GM12892 (cell line): ENCODE measurements at regions not wholly inside any gene's neighbourhood (a gene's known extent, or its start where the extent isn't known, plus 50 kb on each side); places are given as distances from the start of the nearest gene placed in this dataset.

Source experiments
- POLR2A ChIP-seq: IDR thresholded peaks from 2 replicates; pipeline ENCODE4 v1.6.1; 2011; ENCODE audit warnings: low read depth, low read length, control low read depth
- POLR2AphosphoS5 ChIP-seq: IDR thresholded peaks from 2 replicates; pipeline ENCODE4 v1.6.1; 2011; ENCODE audit warnings: low read depth, low read length, control low read depth
- TAF1 ChIP-seq: IDR thresholded peaks from 2 replicates; pipeline ENCODE4 v1.6.1; 2011; ENCODE audit warnings: low read depth, mild to moderate bottlenecking, control low read depth, low read length, borderline replicate concordance

DNA sequence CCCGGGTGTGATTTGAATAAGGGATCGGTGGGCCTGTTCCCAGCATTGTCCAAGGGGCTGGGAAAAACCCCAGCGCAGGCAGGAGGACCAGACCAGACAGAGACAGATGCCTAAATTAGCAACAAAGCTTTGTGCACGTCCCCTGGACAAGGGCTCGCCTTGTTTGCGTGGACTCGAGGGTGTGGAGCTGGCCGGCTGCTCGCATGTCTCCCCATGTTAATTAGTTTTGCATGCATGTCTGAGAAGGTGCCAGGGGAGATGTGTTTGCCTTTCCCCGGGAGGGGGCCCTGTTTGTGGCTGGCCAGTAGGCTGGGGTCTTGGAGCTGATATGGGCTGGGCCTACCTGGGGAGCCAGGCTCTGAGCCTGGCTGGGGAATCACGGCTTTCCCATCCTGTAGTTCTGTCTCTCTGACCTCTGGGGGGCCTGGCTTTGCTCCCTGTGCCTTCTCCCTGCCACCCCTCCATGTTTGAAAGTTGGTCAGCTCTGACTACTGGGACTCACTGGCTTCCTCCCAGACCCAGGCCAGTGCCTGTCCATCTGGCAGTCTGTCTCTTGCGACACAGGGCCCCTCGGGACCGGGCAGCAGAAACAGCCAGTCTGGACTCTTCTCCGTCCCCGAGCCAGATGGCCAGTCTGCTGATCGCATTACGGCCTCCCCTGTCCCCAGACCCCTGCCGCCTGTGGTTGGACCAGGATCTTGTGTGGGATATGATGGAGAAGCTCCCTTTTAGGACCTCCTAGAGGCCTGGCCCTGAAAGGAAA lies 55.4 kb upstream of the POLG start:
- TF ChIP-seq POLR2A (no peak), POLR2AphosphoS5 (no peak), TAF1 (no peak)
